GM23248 (cell line): ENCODE measurements at regions not wholly inside any gene's neighbourhood (a gene's known extent, or its start where the extent isn't known, plus 50 kb on each side); places are given as distances from the start of the nearest gene placed in this dataset.

Experiments used
- DNase-seq: peaks from one replicate; pipeline ENCODE4 v3.0.0-alpha.2; 2015
- H2AFZ ChIP-seq: fragments of 200-600 bp; sonication (generic); 2 replicates; pipeline ENCODE4 v1.6.1; 2016; ENCODE audit warnings: antibody characterized with exemption
- H3F3A ChIP-seq: fragments of 200-600 bp; sonication (generic); 2 replicates; pipeline ENCODE4 v1.6.1; 2016; ENCODE audit warnings: mild to moderate bottlenecking, antibody characterized with exemption, mixed run types; ENCODE audit not compliant: insufficient read depth
- H3K27ac ChIP-seq: fragments of 200-600 bp; sonication (generic); 2 replicates; pipeline ENCODE4 v1.5.1; 2016; ENCODE audit warnings: mild to moderate bottlenecking
- H3K27me3 ChIP-seq: fragments of 200-600 bp; sonication (generic); replicated peaks from 2 replicates; pipeline ENCODE4 v1.6.1; 2016; ENCODE audit warnings: mild to moderate bottlenecking; ENCODE audit not compliant: insufficient read depth
- H3K36me3 ChIP-seq: fragments of 200-600 bp; sonication (generic); 2 replicates; pipeline ENCODE4 v1.6.1; 2016; ENCODE audit warnings: low read depth, mild to moderate bottlenecking
- H3K4me1 ChIP-seq: fragments of 200-600 bp; sonication (generic); 2 replicates; pipeline ENCODE4 v1.6.1; 2016; ENCODE audit warnings: mild to moderate bottlenecking; ENCODE audit not compliant: insufficient read depth
- H3K4me2 ChIP-seq: fragments of 200-600 bp; sonication (generic); one replicate; pipeline ENCODE4 v1.6.1; 2016; ENCODE audit warnings: mild to moderate bottlenecking; ENCODE audit not compliant: unreplicated experiment
- H3K4me3 ChIP-seq: fragments of 200-600 bp; sonication (generic); 2 replicates; pipeline ENCODE4 v1.5.1; 2016; ENCODE audit warnings: mild to moderate bottlenecking
- H3K79me2 ChIP-seq: fragments of 200-600 bp; sonication (generic); 2 replicates; pipeline ENCODE4 v1.6.1; 2016; ENCODE audit warnings: mild to moderate bottlenecking; ENCODE audit not compliant: insufficient read depth
- H3K9ac ChIP-seq: fragments of 200-600 bp; sonication (generic); 2 replicates; pipeline ENCODE4 v1.6.1; 2016; ENCODE audit warnings: mild to moderate bottlenecking
- H3K9me2 ChIP-seq: fragments of 200-600 bp; sonication (generic); 2 replicates; pipeline ENCODE4 v1.6.1; 2016; ENCODE audit warnings: mixed run types, mild to moderate bottlenecking, moderate library complexity; ENCODE audit not compliant: insufficient read depth
- H3K9me3 ChIP-seq: fragments of 200-600 bp; sonication (generic); one replicate; pipeline ENCODE4 v1.6.1; 2017; ENCODE audit warnings: low read depth
- H4K20me1 ChIP-seq: fragments of 200-600 bp; sonication (generic); 2 replicates; pipeline ENCODE4 v1.6.0; 2016; ENCODE audit not compliant: insufficient read depth
- EZH2 ChIP-seq: fragments of 200-600 bp; sonication (generic); IDR thresholded peaks from 2 replicates; pipeline ENCODE4 v1.6.1; 2018; ENCODE audit warnings: antibody characterized with exemption, mild to moderate bottlenecking; ENCODE audit not compliant: insufficient read depth, poor library complexity, severe bottlenecking
- EZH2phosphoT487 ChIP-seq: fragments of 200-600 bp; sonication (generic); IDR thresholded peaks from 2 replicates; pipeline ENCODE4 v1.6.1; 2018; ENCODE audit warnings: antibody characterized with exemption, moderate library complexity, mild to moderate bottlenecking, low read depth; ENCODE audit not compliant: insufficient read depth
- WGBS, 2 experiments: methylation state at CpG; one replicate each; pipeline ENCODE4 v1.1.6; 2015 to 2017; ENCODE audit warnings: low lambda C conversion rate in 2 of 2, low coverage in 1 of 2; ENCODE audit errors: missing lambda C conversion rate in 2 of 2; 5-methylcytosine and 5-hydroxymethylcytosine counted together
- in situ Hi-C: fragments of 300-500 bp; cut with MboI; formaldehyde crosslinking; loops from 2 replicates; pipeline ENCODE4 v1.15.0; 2020

GRCh38 chr9:82583524-82583923 is 479.4 kb downstream of the RASEF start:
- TF ChIP-seq EZH2phosphoT487 (no peak), EZH2 (no peak)
- H3F3A ChIP-seq, result no peaks in the 10 kb centered on the region
- H4K20me1 ChIP-seq, result no peaks in the 10 kb centered on the region
- H3K36me3 ChIP-seq, result no peaks in the 10 kb centered on the region
- no peak overlapping the region for H3K9ac ChIP-seq
- WGBS, 2 experiments, result 37 to 38% methylated on average over 7 of the region's 7 CpGs
- H3K27me3 ChIP-seq, result peaks cover 7% of the 10 kb centered on the region; the same call in 1 of the 2 replicates
- in situ Hi-C loops, result no loop called here
- H3K9me3 ChIP-seq, result no peaks in the 10 kb centered on the region
- DNase-seq, result no peak
- H3K4me3 ChIP-seq, result no peak overlapping the region
- H3K9me2 ChIP-seq, result no peaks in the 10 kb centered on the region
- H3K27ac ChIP-seq, result no peak overlapping the region
- no peak overlapping the region for H2AFZ ChIP-seq
- no peak overlapping the region for H3K4me2 ChIP-seq
- H3K4me1 ChIP-seq, result no peaks in the 10 kb centered on the region
- no peaks in the 10 kb centered on the region for H3K79me2 ChIP-seq

- 28 to 32% methylated on average over 5 of the region's 5 CpGs for WGBS, 2 experiments
- in situ Hi-C loops, result no loop called here
- no peaks in the 10 kb centered on the region for H3K9me3 ChIP-seq
- TF ChIP-seq EZH2, result no peak
- no peak for TF ChIP-seq EZH2phosphoT487
- H2AFZ ChIP-seq, result no peak overlapping the region
- no peak overlapping the region for H3K9ac ChIP-seq
- no peaks in the 10 kb centered on the region for H3K4me1 ChIP-seq
- H3F3A ChIP-seq, result no peaks in the 10 kb centered on the region
- H3K27ac ChIP-seq, result no peak overlapping the region
- no peaks in the 10 kb centered on the region for H3K36me3 ChIP-seq
- peaks cover 7% of the 10 kb centered on the region; the same call in 1 of the 2 replicates for H3K27me3 ChIP-seq
- H3K9me2 ChIP-seq, result no peaks in the 10 kb centered on the region
- H3K4me3 ChIP-seq, result no peak overlapping the region
- no peaks in the 10 kb centered on the region for H3K79me2 ChIP-seq
- no peaks in the 10 kb centered on the region for H4K20me1 ChIP-seq
- DNase-seq, result peak; percentile 27
- no peak overlapping the region for H3K4me2 ChIP-seq
These were observed 478.5 kb downstream of the RASEF start for GRCh38 chr9:82584349-82584863.

GRCh38 chr9:82586918-82587356 is 476.0 kb downstream of the RASEF start:
- Histone ChIP-seq H3K4me2 (no peak overlapping the region), H2AFZ (no peak overlapping the region), H3K27me3 (peaks cover 7% of the 10 kb centered on the region; the same call in 1 of the 2 replicates), H3F3A (no peaks in the 10 kb centered on the region), H3K27ac (no peak overlapping the region), H4K20me1 (no peaks in the 10 kb centered on the region), H3K9ac (no peak overlapping the region), H3K4me1 (peaks cover 7% of the 10 kb centered on the region; the same call in 1 of the 2 replicates), H3K9me2 (no peaks in the 10 kb centered on the region), H3K79me2 (no peaks in the 10 kb centered on the region), H3K4me3 (no peak overlapping the region), H3K9me3 (no peaks in the 10 kb centered on the region), H3K36me3 (no peaks in the 10 kb centered on the region)
- no peak for DNase-seq
- in situ Hi-C loops, result no loop called here
- WGBS, 2 experiments, result 46 to 48% methylated on average over 3 of the region's 3 CpGs
- no peak for TF ChIP-seq EZH2
- TF ChIP-seq EZH2phosphoT487, result no peak

GRCh38 chr9:82588301-82589180 is 474.4 kb downstream of the RASEF start:
- H3K9ac ChIP-seq, result no peak overlapping the region
- no peaks in the 10 kb centered on the region for H4K20me1 ChIP-seq
- no peaks in the 10 kb centered on the region for H3F3A ChIP-seq
- in situ Hi-C loops, result no loop called here
- peaks cover 7% of the 10 kb centered on the region; the same call in 1 of the 2 replicates for H3K4me1 ChIP-seq
- H3K4me3 ChIP-seq, result no peak overlapping the region
- no peak overlapping the region for H2AFZ ChIP-seq
- 20 to 23% methylated on average over 6 of the region's 6 CpGs for WGBS, 2 experiments
- H3K27me3 ChIP-seq, result no peaks in the 10 kb centered on the region; the same call in 1 of the 2 replicates
- TF ChIP-seq EZH2phosphoT487 (no peak), EZH2 (no peak)
- H3K79me2 ChIP-seq, result no peaks in the 10 kb centered on the region
- H3K36me3 ChIP-seq, result no peaks in the 10 kb centered on the region
- no peaks in the 10 kb centered on the region for H3K9me2 ChIP-seq
- H3K9me3 ChIP-seq, result no peaks in the 10 kb centered on the region
- no peak overlapping the region for H3K27ac ChIP-seq
- no peak for DNase-seq
- no peak overlapping the region for H3K4me2 ChIP-seq
